ENCODE measurements at regions not wholly inside any gene's neighbourhood (a gene's known extent, or its start where the extent isn't known, plus 50 kb on each side); places are given as distances from the start of the nearest gene placed in this dataset.
"Not testable (repeated sequence)": the region's sequence is repeated elsewhere in the genome, so short reads cannot be mapped to it uniquely, and the experiment has no call there.

DNA sequence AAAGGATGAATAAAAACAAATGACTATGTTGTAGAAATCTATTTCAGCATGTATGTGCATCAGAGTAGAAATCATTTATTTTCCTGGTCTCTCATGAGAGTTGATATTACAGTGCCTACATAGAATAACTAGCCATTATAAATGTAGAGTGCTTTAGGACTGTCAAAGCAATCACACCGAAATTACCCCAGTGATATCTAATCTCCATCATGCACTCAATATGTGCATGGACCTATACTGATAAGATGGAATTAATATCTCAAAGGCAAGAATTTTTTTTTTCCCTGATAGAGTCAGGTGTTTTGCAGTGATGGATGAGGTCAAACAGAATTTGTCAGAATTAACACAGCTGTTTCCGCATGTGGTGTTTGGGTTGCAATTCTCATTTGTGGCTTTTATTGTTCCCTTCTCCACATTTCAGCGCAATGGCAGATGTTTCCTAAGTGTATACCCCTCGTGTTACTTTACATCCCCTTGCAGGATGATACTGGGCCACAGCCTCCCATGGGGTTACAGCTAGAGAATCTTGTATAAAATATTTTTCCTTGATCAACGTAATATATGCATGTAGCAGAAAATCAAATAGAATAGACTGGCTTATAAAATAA is 298.8 kb downstream of the RASEF start:
- H3K4me3 ChIP-seq (ENCODE audit: low read depth, low read length): no peak overlapping the region
- in situ Hi-C loops (cut with HindIII; ENCODE audit: low sequenced_read_pairs): no loop called here
- no peak for DNase-seq (ENCODE audit: low read depth, low spot score)
- TF ChIP-seq, protein P1, sequence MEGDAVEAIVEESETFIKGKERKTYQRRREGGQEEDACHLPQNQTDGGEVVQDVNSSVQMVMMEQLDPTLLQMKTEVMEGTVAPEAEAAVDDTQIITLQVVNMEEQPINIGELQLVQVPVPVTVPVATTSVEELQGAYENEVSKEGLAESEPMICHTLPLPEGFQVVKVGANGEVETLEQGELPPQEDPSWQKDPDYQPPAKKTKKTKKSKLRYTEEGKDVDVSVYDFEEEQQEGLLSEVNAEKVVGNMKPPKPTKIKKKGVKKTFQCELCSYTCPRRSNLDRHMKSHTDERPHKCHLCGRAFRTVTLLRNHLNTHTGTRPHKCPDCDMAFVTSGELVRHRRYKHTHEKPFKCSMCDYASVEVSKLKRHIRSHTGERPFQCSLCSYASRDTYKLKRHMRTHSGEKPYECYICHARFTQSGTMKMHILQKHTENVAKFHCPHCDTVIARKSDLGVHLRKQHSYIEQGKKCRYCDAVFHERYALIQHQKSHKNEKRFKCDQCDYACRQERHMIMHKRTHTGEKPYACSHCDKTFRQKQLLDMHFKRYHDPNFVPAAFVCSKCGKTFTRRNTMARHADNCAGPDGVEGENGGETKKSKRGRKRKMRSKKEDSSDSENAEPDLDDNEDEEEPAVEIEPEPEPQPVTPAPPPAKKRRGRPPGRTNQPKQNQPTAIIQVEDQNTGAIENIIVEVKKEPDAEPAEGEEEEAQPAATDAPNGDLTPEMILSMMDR (IDR thresholded peaks at IDR 0.05; ENCODE audit: low read depth, low read length): no peak

DNA sequence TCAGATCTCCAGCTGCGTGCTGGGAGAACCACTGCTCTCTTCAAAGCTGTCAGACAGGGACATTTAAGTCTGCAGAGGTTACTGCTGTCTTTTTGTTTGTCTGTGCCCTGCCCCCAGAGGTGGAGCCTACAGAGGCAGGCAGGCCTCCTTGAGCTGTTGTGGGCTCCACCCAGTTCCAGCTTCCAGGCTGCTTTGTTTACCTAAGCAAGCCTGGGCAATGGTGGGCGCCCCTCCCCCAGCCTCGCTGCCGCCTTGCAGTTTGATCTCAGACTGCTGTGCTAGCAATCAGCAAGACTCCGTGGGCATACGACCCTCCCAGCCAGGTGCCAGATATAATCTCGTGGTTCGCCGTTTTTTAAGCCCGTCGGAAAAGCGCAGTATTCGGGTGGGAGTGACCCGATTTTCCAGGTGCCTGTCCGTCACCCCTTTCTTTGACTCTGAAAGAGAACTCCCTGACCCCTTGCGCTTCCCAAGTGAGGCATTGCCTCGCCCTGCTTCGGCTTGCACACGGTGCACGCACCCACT is 288.2 kb downstream of the RASEF start:
- in situ Hi-C loops (cut with HindIII; ENCODE audit: low sequenced_read_pairs); DNase-seq (ENCODE audit: low read depth, low spot score); H3K4me3 ChIP-seq (ENCODE audit: low read depth, low read length): not testable (repeated sequence)

DNA sequence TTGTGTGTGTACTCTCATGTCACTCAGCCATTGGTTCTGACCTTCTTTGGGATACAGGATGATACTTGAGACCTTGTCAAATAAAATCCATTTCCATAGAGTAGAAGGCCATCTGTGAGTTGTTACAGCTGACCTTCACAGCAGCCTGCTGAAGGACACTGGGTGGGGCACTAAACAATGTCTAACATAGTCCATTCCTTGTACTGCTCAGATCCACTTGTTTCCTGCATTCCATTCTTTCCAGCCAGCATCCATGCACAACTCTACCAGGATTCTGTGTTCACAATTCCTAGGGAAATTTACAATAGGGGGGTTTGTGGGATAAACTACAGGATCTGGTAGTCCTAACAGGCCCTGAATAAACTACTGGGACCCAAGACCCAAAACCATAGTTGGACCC is 286.4 kb downstream of the RASEF start:
- DNase-seq (ENCODE audit: low read depth, low spot score): no peak
- TF ChIP-seq, protein P1 (IDR thresholded peaks at IDR 0.05; ENCODE audit: low read depth, low read length): no peak
- in situ Hi-C loops (cut with HindIII; ENCODE audit: low sequenced_read_pairs): no loop called here
- no peak overlapping the region for H3K4me3 ChIP-seq (ENCODE audit: low read depth, low read length)

DNA sequence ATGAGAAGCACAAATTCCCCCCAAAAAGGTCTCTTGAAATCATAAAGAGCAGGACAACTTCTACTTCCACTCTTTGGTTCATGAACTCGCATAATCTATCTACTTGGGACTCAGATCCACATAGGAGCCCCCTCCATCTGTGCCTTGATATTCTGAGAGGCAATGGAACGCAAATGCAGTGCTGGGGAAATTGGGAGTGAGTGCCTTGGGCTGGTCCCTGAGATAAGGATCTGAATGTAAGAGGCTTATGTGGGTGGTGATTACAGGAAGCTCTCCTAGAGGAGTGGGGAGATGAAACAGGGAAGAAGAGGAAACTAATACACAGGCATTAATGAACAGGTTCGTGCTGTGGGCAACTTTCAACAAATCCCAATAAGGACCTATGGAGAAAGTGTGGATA is 285.6 kb downstream of the RASEF start:
- in situ Hi-C loops (cut with HindIII; ENCODE audit: low sequenced_read_pairs): no loop called here
- TF ChIP-seq, protein P1 (IDR thresholded peaks at IDR 0.05; ENCODE audit: low read depth, low read length): no peak
- DNase-seq (ENCODE audit: low read depth, low spot score): no peak
- no peak overlapping the region for H3K4me3 ChIP-seq (ENCODE audit: low read depth, low read length)

DNA sequence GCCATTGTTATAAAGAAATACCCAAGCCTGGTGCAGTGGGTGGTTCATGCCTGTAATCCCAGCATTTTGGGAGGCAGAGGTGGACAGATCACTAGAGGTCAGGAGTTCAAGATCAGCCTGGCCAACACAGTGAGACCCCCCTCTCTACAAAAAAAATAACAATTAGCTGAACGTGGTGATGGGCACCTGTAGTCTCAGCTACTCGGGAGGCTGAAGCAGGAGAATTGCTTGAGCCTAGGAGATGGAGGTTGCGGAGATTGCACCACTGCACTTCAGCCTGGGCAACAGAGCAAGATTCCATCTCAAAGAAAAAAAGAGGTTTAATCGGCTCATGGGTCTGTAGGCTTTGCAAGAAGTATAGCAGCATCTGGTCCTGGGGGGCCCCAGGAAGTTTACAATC is 284.0 kb downstream of the RASEF start:
- in situ Hi-C loops (cut with HindIII; ENCODE audit: low sequenced_read_pairs); DNase-seq (ENCODE audit: low read depth, low spot score); H3K4me3 ChIP-seq (ENCODE audit: low read depth, low read length): not testable (repeated sequence)

DNA sequence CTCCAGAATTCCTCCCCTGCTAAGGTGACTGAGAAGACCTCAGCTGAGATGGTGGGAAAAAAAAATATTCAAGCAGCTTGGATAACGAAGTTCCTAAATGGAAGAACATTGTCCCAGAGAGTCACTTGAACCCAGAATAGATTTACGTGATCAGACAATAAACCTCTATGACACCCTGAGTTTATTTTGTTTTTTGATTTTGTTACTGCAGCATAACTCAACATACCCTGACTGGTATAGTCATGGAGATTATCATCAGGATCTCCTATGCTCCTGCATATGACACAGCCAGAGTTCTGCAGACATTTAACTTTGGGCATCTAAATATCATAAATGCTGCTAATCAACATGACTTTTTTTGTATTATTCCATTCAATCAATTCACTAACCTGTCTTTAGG is 282.9 kb downstream of the RASEF start:
- TF ChIP-seq, protein P1 (IDR thresholded peaks at IDR 0.05; ENCODE audit: low read depth, low read length): no peak
- H3K4me3 ChIP-seq (ENCODE audit: low read depth, low read length): no peak overlapping the region
- in situ Hi-C loops (cut with HindIII; ENCODE audit: low sequenced_read_pairs): no loop called here
- no peak for DNase-seq (ENCODE audit: low read depth, low spot score)

DNA sequence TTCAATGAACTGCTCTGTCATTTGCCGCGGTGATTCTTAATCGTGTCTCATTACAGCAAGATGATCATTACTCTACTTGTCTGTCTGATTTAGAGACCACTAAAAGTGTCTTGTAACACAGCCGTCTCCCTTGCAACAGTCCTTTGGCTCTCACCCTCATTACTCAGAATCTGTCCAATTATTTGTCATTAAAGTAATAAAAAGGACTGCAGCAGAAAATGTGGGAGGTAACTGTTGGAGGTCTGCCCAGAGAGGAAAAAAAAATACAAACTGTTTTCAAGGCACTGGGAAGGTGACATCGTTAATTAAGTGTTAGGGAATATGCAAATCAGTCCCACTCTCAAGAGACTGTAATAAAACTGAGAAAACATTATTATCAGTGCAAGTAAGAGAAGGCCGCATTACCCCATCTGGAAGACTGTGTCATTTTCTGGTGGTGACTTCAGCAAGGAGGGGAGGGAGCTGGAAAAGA is 281.0 kb downstream of the RASEF start:
- TF ChIP-seq, protein P1 (IDR thresholded peaks at IDR 0.05; ENCODE audit: low read depth, low read length): no peak
- no peak overlapping the region for H3K4me3 ChIP-seq (ENCODE audit: low read depth, low read length)
- in situ Hi-C loops (cut with HindIII; ENCODE audit: low sequenced_read_pairs): no loop called here
- DNase-seq (ENCODE audit: low read depth, low spot score): no peak

DNA sequence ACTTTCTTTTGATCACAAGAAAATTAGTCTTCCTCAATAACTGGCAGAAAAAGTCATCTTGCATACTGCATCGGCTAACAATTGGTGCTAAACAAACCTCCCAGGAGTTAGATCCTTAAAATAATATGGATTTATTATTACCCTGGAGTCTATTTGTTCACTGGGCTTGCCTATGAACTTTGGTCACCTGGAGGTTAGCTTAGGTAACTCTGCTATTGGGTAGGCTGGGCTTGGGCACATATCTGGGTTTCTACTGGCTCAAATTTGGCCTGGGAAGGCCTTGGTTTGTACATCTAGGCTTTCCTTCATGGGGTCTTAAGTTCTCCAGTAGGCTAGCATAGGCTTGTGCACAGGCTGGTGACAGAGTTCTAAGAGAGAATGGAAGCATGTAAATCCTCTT is 279.9 kb downstream of the RASEF start:
- H3K4me3 ChIP-seq (ENCODE audit: low read depth, low read length): no peak overlapping the region
- DNase-seq (ENCODE audit: low read depth, low spot score): no peak
- TF ChIP-seq, protein P1 (IDR thresholded peaks at IDR 0.05; ENCODE audit: low read depth, low read length): no peak
- in situ Hi-C loops (cut with HindIII; ENCODE audit: low sequenced_read_pairs): no loop called here

Measured in astrocyte of the spinal cord (primary cell).